Right renal cortex interstitium (tissue), 3 donors: ENCODE measurements at regions not wholly inside any gene's neighbourhood (a gene's known extent, or its start where the extent isn't known, plus 50 kb on each side); places are given as distances from the start of the nearest gene placed in this dataset.

ENCODE experiments used
- DNase-seq, 3 donors: peaks; one replicate each; pipeline ENCODE4 v3.0.0-alpha.2; 2013; ENCODE audit warnings: low read depth in 3 of 3, low spot score in 2 of 3

DNA sequence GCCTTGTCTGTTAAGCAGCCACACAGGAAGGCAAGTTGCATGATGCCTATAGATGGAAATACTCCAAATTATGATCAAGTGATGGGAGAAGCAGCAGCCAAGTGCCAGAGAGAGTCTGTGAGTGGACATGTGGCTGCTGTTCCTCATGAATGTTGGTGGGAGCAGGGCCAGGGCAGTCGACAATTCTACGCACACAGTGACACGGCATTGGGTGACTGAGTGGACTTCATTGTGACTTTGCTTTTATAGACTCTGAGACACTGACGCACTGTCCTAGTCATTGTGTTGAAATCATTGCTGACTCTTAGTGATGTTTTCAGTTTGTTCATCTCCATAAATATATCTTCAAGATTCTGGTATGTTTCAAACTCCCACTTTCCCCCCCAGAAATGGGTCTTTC is 246.3 kb upstream of the SEMA6D start:
- no peak for DNase-seq

DNA sequence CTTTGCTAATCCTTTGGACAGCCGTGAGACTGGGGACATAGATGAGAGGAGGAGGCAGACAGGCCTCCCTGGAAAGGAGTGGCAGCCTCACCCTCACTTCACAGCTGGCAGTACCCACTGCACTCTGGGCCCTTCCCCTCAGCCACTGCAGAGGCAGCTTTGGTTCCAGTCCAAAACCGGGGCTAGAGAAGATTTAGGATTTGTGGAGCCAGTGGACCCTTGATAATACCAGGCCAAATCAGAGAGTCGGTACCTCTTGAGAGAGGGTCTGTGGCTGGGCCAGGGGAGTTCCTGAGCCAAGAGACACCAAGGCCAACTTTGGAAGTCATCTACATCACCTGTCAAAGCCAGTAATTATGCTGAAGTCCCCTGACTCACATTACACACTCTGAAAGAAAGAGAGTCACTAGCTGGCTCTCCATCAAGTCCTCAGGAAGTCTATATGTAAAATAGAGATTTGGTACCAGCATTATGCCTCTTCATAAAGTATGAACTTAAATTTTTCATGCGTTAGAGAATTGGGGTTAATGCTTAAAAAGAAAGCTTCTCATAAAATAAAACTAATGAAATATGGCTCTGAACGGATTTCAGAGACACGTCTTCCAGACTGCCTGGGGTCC is 244.1 kb upstream of the SEMA6D start:
- no peak for DNase-seq

DNA sequence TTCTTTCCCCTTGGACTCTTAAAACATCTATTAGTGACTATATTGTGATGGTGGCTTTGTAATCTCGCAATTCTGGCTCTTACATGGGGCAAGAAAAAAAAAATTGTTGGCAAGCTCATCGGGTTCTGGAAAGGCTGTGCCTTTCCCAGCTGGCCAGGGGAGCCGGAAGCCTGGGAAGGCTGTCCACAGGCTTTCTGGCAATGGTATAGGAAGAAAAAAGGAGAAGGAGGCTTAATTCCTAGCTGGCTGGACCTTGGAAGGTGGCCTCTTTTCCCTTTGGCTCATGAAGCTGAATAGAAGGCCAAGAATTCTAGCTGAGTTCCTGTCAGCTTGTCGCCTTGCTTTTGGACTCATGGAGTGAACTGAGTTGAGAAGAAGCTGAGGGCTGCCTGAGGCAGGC is 243.5 kb upstream of the SEMA6D start:
- no peak for DNase-seq

DNA sequence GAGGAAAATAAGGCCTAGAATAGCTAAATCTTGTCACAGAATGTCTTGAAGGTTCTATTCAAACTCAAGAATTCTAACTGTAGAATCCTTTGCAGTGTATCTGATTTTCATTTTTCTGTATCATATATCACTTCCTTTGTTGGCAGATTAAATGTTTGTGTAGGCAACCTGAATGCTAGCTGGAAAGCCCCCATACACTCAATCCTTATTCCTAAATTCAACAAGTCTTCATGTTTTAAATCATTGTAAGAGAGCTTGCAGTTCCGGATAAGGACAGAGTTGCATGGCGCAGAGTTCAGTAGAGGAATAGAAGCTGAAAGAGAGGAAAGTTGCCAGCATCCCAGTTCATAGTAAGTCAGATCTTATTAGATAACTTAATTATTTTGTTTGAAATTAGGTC is 242.0 kb upstream of the SEMA6D start:
- no peak for DNase-seq

DNA sequence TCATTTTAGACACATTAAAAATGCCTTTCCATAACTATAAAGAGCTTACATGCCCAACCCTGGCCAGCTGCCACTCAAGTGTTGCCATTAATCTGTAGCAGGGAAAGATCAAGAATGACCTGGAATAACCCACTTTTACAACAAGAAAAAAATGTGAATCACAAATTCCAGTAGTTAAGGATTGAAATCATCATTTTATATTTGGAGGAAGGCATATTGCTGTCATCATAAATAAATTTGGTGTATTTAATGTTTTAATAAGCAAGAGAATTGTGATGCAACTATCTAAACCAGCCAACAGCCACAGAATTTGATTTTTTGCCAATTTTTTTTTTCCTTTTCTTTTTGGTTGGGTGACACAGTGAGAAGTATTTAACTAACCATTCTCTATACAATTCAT is 240.0 kb upstream of the SEMA6D start:
- DNase-seq = no peak

DNA sequence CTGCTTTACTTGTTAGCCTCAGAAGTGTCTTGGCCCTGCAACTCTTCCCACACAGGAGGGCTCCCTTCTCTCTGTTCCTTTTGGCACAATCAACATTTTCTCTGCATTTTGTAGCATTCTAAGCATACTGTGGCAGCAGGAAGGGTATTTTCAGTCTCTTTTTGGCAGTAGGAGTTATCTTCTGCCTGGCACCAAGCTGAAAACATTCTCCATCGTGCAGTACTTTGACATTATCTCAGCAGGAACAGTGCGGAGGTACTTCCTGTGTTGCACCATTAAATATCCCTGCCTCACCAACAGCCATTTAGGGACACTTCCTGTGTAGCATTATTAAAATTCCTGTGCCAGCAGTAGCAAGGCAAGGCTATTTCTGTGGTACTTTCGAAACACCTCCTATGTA is 233.2 kb upstream of the SEMA6D start:
- no peak for DNase-seq

DNA sequence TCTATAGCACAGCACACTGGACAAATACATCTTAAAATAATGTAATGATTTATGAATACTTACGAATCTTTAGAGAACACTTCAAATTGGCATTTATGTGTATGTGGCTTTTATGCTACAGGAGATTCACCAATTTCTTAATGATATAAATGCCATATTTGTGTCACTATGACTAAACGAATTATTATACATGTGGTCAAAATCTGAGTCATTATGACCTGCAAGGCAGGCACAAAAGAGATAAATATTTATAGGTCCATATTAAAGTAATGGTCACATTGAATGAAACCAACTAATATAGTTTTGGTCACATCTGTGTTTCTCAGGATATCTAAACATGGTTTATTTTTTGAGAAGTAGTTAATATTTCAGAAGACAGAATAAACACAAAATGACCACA is 232.3 kb upstream of the SEMA6D start:
- DNase-seq = no peak

DNA sequence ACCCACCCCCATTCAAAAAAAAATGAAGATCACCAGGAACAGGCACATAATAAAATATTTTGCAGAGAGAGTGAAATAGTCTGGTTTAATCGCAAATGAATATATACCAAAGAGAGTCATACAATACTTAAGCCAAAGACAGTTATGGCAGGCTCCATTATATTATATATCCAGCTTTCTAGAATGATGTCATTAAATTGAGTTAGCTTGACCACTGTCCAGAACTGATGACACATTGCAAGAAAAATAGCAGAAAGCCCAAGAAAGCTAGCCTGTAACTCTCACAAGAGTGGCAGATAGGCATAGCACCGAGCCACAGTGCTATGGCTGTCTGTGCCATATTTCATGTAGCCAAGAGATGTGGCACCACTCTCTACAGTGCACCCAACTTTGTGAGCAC is 231.9 kb upstream of the SEMA6D start:
- DNase-seq = no peak

DNA sequence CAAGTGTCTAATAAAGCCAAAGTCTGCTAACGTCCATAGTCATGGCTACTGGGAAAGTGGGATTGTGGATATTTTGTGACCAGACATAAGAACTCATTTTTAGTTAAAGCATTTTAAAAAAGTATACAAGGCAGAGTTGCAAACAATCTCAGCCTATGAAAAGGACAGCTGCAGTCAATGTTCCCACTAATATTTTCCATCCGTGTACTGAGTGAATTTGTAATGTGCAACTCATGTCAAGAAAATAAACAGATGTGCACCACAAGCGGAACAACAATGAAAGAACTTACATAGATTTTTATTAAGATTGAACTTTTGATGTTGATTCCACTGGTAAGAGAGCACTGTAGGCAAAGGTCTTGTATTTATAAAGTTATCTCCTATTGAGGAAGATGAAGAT is 231.3 kb upstream of the SEMA6D start:
- no peak for DNase-seq

DNA sequence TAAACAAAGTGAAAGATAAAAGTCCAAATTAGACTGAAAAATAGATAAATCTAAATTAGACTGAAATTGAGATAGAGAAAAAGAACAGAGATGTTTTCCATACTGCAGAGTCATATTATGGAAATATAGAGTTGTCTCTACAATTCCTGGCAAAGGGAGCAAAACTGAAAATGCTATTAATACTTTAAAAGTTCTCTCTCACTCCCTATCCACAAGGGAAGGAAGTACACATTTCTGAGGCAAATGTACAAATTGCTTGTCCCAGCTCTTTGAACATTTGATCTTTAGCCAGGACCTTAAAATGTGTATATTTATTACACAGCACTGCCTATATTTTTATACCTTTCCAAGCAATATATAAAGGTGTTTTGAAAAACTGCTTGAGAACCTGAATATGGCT is 225.1 kb upstream of the SEMA6D start:
- DNase-seq = no peak

DNA sequence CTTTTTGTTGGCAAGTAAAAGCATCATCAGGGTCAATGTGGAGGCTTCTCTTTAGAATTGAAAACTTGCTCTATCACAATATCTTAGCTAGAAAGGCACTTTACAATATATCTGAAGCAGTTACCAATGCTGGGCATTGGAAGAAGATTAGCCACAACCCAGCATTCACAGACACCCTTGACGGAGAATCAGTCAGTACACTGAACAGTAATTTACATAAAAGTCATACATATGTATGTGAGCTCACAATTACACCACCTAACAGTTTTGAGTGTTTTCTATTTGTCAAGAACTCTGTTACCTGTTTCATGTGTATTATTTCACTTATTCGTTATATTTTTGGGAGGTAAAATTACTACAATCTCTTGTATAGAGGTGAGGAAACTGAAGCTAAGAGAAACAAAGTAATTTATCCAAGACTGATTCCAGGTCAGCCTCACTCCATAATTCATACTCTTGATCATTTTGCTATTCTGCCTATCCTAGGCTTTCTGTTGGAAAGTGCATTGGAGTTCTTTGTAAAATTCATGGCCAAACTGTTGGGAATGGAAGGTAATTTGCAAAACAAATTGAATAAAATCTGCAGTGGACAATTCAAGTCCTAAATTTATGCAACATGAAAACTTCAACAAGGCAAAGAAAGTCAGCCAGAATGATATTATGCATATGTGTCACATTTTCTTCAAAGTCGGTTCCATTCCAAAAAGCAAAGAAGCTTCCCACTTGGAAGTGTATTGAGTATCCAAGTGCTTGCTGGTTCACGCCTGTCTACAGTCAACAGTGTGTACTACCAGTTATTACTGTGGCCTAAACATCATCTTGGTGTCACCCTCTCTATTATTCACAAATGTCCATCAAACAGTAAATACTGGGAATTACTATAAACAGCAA is 223.7 kb upstream of the SEMA6D start:
- DNase-seq = no peak

DNA sequence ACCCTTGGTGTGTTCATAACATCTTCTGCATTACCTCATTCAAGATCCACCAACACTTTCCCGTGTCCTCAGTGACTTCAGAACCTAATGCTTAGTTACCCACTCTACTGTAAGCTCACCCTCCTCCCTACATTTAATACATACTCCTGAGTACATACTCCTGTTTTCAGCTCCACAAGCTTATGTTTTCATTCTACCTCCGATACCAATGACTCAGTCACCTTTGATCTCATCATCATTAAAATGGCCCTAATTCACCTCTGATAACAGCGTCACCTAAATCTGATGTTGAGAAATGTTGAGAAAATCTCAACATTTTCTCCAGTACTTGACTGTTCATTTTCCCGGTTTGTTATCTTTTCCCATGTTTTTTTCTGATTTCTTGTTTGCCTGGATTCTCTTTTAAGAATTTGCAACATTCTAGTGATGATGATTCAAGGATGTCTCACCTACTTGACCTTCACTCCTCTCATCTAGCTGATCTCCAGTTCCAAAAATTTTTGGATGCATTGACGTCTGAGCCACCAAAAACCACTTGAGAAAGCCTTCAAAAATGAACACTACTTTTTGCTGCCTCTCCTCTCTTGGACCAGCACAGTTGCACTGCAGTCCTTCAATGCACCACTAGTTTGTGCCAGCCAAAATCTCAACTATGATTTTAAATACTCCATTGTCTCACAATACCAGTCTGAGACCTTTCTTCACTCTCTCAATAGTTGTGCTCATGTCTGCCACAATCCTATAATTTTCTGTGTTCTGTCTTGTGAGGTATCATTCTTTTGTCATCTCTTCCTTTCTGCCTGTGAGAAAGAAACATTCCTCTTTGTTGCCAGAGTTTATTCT is 220.7 kb upstream of the SEMA6D start:
- no peak for DNase-seq

DNA sequence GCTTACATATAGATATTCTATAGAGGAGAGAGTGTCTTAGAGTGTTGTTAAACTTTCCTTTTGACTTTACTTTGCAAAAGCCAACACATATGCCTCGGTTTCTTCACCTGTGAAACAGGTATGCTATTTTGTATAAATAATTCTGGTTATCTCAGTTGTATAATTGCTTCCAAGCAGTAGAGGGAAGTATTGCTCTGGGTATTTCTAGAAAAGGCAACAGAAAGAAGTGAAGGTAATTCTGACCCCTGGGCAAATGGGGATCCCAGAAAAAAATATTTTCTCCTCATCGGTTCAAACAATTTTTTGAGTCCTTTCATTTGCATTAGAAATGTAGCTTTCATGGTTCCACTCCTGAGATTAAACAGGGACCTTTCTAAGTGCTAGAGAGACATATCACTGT is 216.5 kb upstream of the SEMA6D start:
- no peak for DNase-seq

DNA sequence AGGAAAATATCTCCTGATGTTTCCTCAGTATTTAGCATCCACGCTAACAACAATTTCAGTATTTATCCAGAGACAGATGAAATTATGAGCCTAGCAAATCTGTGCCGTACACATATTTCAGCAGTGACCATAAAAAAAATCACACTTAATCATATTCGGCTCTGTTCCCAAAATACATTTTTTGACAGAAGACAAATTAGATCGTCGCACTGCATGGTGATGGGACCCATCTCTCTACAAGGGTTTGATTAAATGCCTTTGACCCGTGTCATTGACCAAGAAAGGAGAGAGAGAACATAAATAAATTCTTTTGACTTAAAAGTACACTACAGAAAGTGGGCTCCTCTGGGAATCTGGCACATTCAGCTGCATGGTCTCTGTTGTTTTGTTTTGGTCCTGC is 215.3 kb upstream of the SEMA6D start:
- no peak for DNase-seq

DNA sequence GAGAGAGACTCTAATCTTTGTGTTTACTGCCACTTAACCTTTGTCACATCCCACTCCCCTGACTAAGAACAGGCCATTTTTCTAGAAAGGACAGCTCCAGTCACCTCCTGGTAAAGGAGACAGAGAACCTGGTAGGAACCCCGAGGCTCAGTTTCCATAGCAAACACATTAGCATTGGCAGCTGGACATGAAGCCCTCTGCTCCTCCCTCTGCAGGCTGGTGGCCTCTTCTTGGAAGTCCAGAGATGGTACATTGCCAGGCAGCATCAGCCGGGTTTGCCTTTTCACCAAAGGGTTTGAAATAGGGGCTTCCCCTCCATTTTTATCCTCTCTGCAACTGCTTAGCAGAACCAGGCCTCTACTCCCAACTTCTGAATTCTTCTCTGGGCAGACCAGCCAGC is 213.4 kb upstream of the SEMA6D start:
- no peak for DNase-seq

DNA sequence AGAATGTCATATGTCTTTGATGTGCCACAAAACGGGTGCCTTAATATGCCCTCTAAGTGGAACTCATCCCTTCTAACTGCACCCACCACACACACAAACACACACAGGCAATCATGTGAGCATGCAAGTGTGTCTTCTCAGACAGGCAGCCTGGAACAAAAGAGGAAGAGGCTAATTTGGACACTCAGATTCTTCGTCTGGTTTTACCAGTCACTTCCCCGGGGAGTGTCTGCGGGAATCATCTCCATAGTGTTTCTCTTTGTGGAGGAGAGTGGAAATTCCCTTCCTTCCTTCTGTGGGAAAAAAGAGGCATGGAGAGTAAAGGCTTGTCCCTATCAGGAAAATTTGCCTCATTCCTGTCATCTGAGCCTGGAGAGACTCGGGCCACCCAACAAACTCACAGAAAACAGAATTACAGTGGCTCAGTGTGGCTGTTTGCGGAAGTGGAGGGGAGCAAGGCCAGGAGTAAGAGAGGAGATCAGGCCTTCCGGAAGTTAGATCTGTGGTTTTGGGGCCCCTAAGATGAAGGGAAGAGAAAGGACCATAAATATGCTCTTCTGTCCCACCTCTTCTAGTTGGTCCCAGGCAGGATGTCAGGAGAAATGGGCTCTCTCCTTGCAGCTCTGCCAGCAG is 212.6 kb upstream of the SEMA6D start:
- no peak for DNase-seq

DNA sequence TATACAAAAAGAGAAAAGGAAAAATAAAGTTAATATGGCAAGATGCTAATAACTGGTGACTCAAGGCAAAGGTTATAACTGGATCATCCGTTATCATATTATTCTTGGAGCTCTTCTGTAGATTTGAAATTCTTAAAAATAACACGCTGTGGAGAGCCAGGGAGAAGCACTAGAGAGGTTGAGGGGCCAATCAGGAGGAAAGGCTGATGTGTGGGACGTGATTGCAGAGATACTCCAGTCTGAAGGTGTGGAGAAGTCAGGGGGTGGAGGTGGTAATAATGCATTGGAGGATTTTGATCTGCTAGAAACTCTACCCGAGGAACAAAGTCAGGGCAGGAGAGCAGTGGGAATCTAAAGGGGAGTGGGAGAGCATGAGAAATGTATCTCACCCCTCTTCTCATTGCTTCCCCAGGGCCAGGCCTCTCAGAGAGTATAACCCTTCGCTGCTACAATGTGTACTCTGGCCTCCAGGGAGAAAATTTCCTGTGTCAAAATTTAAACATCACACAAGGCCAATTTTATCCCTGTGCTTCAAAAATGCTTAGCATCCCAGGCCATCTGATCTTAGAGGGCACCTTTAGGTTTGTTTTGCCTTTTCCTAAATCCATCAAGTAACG is 211.5 kb upstream of the SEMA6D start:
- DNase-seq = no peak

DNA sequence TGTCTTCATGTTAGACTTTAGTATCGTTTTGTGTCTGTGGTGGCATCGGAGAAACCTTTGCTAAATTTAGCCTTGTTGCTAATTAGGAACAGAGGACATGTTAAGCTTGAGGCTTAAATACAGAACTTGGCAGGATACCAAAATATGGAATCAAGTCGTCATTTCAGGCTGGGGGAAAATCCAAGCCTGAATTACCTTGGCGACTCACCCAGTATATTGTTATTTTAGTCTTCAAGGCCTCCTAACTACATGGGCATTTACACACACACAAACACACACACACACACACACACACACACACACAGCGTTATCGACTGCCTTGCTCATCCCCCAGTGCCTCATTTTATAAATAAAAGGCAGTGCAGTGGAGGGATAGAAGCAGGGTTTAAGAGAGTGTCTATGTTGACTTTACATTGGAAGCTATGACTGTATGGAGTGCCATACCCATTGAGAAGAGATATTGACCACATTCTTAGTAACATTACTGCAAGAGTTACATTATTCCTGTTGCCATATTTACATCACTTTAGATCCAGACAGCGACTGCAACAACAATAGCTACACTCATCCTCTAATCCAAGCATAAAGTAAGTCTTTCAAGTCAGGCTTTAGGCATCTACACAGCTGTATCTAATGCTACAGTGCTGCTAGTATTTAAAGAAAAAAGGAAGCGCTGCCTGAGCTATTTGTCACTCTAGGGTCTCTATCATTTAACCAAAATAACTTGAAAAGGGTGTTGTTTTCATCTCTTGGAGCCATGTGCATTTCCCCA is 210.8 kb upstream of the SEMA6D start:
- no peak for DNase-seq

DNA sequence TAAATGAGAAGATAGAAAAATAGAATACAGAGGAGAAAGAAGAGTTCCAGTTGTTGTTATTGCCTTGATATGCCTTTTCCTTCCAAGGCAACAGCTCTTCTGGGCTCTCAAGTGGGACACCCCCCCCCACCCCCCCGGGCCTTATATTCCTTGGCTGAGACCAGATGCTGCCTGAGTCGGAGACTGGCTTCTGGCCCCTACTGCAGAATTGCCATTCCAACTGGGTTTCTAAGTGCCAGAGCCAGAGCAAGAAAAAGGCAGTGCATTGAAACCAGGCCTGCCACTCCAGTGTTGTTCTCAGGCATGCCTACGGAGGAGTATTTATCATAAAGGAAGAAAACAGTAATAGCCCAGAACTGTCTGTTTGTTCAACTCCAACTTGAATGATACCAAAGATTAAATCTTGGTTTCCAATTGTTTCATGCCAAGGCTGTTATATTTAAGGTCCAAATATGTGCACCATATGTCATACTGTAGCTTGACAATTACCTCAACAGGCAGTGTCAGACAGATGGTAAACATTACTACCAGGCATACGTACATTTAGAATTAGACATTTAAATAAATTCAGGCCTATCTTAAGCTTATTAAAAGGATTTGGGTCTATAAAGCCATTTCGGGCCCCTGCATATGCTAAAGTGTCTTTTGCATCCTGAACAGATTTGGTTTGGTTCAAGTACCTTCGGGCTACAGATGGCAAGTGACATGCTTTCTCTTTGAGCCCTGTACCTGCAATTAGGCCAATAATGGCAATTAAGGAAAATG is 209.9 kb upstream of the SEMA6D start:
- DNase-seq = no peak
